Fibroblast of lung (primary cell): ENCODE measurements at regions not wholly inside any gene's neighbourhood (a gene's known extent, or its start where the extent isn't known, plus 50 kb on each side); places are given as distances from the start of the nearest gene placed in this dataset.

Source experiments
- EZH2 ChIP-seq: IDR thresholded peaks from 2 replicates; pipeline ENCODE4 v1.5.1; 2012; ENCODE audit warnings: low read length, control low read depth, mild to moderate bottlenecking; ENCODE audit errors: missing control alignments
- TF ChIP-seq, protein P1 (sequence below), 2 donors: IDR thresholded peaks in 1 of 2; conservative IDR thresholded peaks in 1 of 2; 1 replicate in 1 of 2; 2 replicates in 1 of 2; pipeline ENCODE4 v1.5.1; 2011 to 2012; ENCODE audit warnings: low read length in 2 of 2, control low read depth in 1 of 2, inconsistent platforms in 1 of 2, low read depth in 1 of 2, mild to moderate bottlenecking in 1 of 2

DNA sequence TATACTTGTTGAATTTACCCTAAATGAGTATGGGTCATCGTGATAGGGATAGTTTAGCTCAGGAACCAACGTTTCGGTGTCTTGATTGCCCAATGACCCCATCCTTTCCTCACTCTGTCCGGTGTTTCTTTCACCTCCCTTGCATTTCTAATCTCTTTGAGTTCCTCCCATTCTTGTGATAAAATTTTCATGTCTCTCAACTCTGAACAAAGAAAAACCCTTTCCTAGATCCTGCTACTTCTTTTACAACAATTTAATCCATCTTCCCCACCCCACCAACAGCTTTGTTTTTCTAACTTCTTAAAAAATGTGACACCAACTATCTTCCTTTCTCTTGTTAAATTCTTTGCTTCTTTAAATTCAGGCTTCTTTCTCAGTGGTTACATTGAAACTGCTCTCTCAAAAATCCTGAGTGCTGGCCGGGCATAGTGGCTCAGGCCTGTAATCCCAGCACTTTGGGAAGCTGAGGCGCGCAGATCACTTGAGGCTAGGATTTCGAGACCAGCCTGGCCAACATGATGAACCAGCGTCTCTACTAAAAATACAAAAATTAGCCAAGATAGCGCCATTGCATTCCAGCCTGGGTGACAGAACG, 130.3 kb upstream of the MINDY3 start:
- TF ChIP-seq, protein P1, sequence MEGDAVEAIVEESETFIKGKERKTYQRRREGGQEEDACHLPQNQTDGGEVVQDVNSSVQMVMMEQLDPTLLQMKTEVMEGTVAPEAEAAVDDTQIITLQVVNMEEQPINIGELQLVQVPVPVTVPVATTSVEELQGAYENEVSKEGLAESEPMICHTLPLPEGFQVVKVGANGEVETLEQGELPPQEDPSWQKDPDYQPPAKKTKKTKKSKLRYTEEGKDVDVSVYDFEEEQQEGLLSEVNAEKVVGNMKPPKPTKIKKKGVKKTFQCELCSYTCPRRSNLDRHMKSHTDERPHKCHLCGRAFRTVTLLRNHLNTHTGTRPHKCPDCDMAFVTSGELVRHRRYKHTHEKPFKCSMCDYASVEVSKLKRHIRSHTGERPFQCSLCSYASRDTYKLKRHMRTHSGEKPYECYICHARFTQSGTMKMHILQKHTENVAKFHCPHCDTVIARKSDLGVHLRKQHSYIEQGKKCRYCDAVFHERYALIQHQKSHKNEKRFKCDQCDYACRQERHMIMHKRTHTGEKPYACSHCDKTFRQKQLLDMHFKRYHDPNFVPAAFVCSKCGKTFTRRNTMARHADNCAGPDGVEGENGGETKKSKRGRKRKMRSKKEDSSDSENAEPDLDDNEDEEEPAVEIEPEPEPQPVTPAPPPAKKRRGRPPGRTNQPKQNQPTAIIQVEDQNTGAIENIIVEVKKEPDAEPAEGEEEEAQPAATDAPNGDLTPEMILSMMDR (conservative IDR thresholded peaks at IDR 0.05 in 1 of 2, IDR thresholded peaks at IDR 0.05 in 1 of 2; ENCODE audit: low read depth in 1 of 2, low read length in 2 of 2) = no peak
- TF ChIP-seq EZH2 = no peak
